ENCODE measurements at regions not wholly inside any gene's neighbourhood (a gene's known extent, or its start where the extent isn't known, plus 50 kb on each side); places are given as distances from the start of the nearest gene placed in this dataset.

DNA sequence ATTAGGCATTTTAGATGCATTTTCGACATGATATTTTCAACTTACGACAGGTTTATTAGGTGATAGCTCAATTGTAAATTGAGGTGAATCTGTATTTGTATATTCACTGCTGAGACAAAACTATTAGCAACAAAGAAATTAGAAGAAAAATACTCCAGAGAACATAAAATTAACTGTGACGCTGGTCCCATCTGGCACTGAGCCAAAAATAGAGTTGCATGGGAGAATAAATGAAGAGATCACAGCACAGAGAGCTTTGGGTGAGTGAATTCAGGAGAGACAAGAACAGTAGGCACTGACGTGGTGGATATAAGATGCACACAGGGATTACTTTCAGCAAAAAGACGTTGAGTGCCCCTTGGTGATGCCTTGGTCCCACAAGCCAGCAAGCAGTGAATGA is 306.2 kb upstream of the RAB6C start:
- no peak for TF ChIP-seq NCOA1 (CRISPR knock-in tag; IDR thresholded peaks at IDR 0.05)
- no peak for TF ChIP-seq EHMT2 (IDR thresholded peaks at IDR 0.05; ENCODE audit: borderline replicate concordance, low read depth, low read length)
- TF ChIP-seq NFE2L2 (IDR thresholded peaks at IDR 0.05; ENCODE audit: low read length): no peak
- TF ChIP-seq PRPF4 (IDR thresholded peaks at IDR 0.05; ENCODE audit: low read depth, low read length, poor library complexity, severe bottlenecking): no peak
- no peak for TF ChIP-seq PLRG1 (conservative IDR thresholded peaks at IDR 0.05)
